ENCODE measurements at regions not wholly inside any gene's neighbourhood (a gene's known extent, or its start where the extent isn't known, plus 50 kb on each side); places are given as distances from the start of the nearest gene placed in this dataset.
"Not testable (repeated sequence)": the region's sequence is repeated elsewhere in the genome, so short reads cannot be mapped to it uniquely, and the experiment has no call there.

- no peak for DNase-seq (ENCODE audit: extremely low spot score, insufficient read length, low read depth)
- peak; percentile 72 for FAIRE-seq
Observed at GRCh38 chr13:28574617-28575142, 79.8 kb upstream of the FLT1 start.

- no peak for DNase-seq (ENCODE audit: extremely low spot score, insufficient read length, low read depth)
- no peak for FAIRE-seq
Observed at GRCh38 chr13:28573595-28574373, 78.9 kb upstream of the FLT1 start.

GRCh38 chr13:28572871-28573270, 77.9 kb upstream of the FLT1 start:
- FAIRE-seq (no peak), DNase-seq (ENCODE audit: extremely low spot score, insufficient read length, low read depth) (no peak)

GRCh38 chr13:28570356-28570755, 75.4 kb upstream of the FLT1 start:
- FAIRE-seq; DNase-seq (ENCODE audit: extremely low spot score, insufficient read length, low read depth): not testable (repeated sequence)

- DNase-seq (ENCODE audit: extremely low spot score, insufficient read length, low read depth): no peak
- FAIRE-seq: no peak
Observed at GRCh38 chr13:28569886-28570285, 75.0 kb upstream of the FLT1 start.

GRCh38 chr13:28568286-28568685, 73.4 kb upstream of the FLT1 start:
- FAIRE-seq: no peak
- DNase-seq (ENCODE audit: extremely low spot score, insufficient read length, low read depth): no peak

GRCh38 chr13:28566891-28567290, 72.0 kb upstream of the FLT1 start:
- DNase-seq (ENCODE audit: extremely low spot score, insufficient read length, low read depth): no peak
- FAIRE-seq: no peak

GRCh38 chr13:28566283-28566682, 71.4 kb upstream of the FLT1 start:
- FAIRE-seq: no peak

GRCh38 chr13:28564030-28564429, 69.1 kb upstream of the FLT1 start:
- DNase-seq (ENCODE audit: extremely low spot score, insufficient read length, low read depth): no peak
- no peak for FAIRE-seq

More at GRCh38 chr13:28566283-28566682, 71.4 kb upstream of the FLT1 start:
- no peak for DNase-seq (ENCODE audit: extremely low spot score, insufficient read length, low read depth)

GRCh38 chr13:28563609-28564008, 68.7 kb upstream of the FLT1 start:
- FAIRE-seq: no peak

GRCh38 chr13:28560612-28561011, 65.7 kb upstream of the FLT1 start:
- no peak for FAIRE-seq
- no peak for DNase-seq (ENCODE audit: extremely low spot score, insufficient read length, low read depth)

More at GRCh38 chr13:28563609-28564008, 68.7 kb upstream of the FLT1 start:
- DNase-seq (ENCODE audit: extremely low spot score, insufficient read length, low read depth): no peak

GRCh38 chr13:28559636-28560259, 64.8 kb upstream of the FLT1 start:
- DNase-seq (ENCODE audit: extremely low spot score, insufficient read length, low read depth) (no peak), FAIRE-seq (no peak)

- FAIRE-seq (no peak), DNase-seq (ENCODE audit: extremely low spot score, insufficient read length, low read depth) (no peak)
Observed at GRCh38 chr13:28558567-28558966, 63.6 kb upstream of the FLT1 start.

- no peak for DNase-seq (ENCODE audit: extremely low spot score, insufficient read length, low read depth)
- no peak for FAIRE-seq
Observed at GRCh38 chr13:28557725-28558520, 63.0 kb upstream of the FLT1 start.

GRCh38 chr13:28555096-28555495, 60.2 kb upstream of the FLT1 start:
- no peak for DNase-seq (ENCODE audit: extremely low spot score, insufficient read length, low read depth)
- peak; percentile 5 for FAIRE-seq

- FAIRE-seq (no peak), DNase-seq (ENCODE audit: extremely low spot score, insufficient read length, low read depth) (no peak)
Observed at GRCh38 chr13:28553971-28554370, 59.0 kb upstream of the FLT1 start.

- DNase-seq (ENCODE audit: extremely low spot score, insufficient read length, low read depth): no peak
- no peak for FAIRE-seq
Observed at GRCh38 chr13:28552288-28552687, 57.4 kb upstream of the FLT1 start.

- DNase-seq (ENCODE audit: extremely low spot score, insufficient read length, low read depth) (no peak), FAIRE-seq (no peak)
Observed at GRCh38 chr13:28551498-28551895, 56.6 kb upstream of the FLT1 start.

GRCh38 chr13:28550721-28551497, 56.0 kb upstream of the FLT1 start:
- FAIRE-seq (no peak), DNase-seq (ENCODE audit: extremely low spot score, insufficient read length, low read depth) (no peak)

GRCh38 chr13:28550091-28550490, 55.2 kb upstream of the FLT1 start:
- no peak for DNase-seq (ENCODE audit: extremely low spot score, insufficient read length, low read depth)
- no peak for FAIRE-seq
